HG03108 (cell line): ENCODE measurements at regions not wholly inside any gene's neighbourhood (a gene's known extent, or its start where the extent isn't known, plus 50 kb on each side); places are given as distances from the start of the nearest gene placed in this dataset.

ENCODE experiments used
- ATAC-seq: cut with Tn5 transposase; IDR thresholded peaks from one replicate; pipeline ENCODE4 v1.9.1; 2021; ENCODE audit warnings: moderate library complexity; ENCODE audit not compliant: unreplicated experiment

DNA sequence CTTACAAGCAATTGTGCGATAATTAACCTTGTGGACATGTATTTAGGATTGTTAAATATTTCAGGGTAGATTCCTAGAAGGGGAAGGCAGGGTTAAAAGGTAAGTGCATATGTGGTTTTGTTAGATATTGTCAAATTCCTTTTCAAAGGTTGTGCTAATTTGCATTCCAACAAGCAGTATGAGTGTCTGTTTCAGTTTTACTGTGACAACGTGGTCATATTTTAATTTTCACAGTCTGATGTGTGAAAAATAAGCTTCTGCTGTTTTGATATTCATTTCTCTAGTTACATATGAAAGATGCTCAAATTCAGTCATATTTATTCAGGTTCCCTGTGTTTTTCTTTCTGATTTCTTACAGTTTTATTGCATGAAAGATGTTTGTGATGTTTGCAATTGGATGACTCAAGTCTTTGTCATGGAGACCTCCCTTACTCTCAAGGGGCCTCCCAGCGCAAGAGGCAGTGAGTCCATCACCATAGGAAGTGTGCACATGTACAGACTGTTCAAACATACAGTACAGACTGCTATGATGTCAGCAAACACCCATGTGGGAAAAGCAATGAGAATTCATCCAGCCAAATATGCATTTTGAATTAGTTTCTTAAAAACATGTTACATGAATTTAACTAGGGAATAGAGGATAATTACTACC is 310.8 kb downstream of the GALR1 start:
- no peak for ATAC-seq

DNA sequence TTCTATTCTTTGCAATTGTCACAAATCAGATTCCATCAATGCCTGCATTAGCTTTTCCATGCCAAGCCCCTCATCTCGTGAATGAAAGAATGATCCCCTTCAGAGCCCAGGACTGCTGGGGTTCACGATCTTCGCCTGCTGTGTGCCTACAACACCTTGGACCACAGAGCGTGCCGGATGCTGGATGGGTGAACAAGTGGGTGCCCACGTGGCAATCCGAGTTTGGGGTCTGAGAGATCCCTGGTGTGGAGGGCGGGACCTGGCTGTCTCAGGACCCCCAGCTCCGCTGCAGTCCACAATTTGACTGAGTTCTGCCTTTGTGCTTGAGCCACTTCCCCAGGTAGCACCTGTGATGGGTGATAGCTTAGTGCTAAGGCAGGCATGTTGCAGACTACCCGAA is 317.0 kb downstream of the GALR1 start:
- no peak for ATAC-seq

DNA sequence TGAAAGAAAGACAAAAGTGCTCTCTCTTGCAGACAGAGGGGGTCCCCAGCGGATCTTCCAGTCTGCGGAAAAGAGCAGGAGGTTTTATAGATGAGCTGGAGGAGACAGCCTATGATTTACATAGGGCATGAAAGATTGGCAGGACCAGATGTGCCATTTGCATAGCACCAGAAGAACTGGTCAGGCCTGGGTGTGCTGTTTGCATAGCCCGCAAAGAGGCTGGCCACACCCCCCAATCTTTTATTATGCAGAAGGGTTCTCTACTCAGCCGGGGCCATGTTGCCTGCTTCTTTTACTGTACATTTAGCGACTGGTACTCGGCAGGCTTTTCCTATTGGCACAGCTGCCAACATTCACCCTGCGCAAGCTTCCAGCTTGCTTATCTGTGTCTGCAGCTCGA is 317.6 kb downstream of the GALR1 start:
- no peak for ATAC-seq

DNA sequence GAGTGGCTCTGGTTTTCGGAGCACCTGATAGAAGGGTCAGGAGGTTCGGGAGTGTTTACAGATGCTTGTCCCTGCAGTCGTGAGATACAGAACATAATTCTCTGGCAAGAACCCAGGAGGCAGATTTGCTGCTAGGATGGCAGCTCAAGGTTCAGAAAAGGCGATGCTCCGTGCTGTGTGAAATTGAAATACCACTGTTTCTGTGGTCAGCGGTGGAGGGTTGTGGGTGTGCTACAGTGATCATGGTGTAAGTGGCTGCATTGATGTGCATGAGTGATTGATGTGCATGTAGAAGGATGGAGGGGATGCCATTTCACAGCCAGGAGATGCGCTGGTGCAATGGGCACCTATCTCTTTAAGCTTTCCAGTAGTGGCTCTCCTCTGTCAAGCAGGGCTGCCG is 322.1 kb downstream of the GALR1 start:
- no peak for ATAC-seq

DNA sequence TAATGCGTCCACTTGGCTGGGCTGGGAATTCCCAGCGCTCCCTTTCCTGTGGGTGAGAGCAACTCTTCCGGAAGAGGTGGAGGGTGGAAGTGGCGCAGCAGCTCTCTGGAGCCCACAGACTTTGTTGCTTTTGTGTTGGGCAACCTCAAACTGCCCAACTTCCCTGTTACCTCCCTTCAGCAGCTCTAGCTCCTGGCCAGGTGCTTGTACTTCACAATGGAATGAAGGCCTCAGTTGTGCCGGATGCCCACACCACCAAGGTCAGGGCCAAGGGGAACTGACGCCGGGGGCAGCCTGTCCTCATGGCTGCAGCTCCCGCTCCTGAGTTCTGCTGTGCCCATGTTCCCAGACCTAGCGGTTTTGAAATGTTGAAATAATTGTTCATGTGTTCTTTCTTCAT is 322.9 kb downstream of the GALR1 start:
- no peak for ATAC-seq

DNA sequence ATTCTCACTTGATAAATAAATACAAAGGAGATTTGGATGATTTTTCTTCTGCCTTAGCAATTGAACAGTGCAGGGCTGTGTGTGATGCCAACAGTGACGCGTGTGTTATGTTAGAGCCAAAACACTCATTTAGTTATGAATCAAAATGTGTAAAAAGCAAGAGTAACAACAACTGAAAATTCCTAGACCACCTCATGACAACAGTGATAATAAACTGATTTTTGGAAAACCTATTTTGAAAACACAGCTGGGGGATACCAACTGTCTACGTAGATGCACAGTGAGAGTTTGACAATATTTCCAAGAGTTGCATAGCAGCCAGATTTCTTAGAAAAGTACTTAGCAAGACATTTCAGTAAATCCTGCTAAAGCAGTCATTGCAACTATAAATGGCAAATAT is 323.9 kb downstream of the GALR1 start:
- ATAC-seq = no peak

DNA sequence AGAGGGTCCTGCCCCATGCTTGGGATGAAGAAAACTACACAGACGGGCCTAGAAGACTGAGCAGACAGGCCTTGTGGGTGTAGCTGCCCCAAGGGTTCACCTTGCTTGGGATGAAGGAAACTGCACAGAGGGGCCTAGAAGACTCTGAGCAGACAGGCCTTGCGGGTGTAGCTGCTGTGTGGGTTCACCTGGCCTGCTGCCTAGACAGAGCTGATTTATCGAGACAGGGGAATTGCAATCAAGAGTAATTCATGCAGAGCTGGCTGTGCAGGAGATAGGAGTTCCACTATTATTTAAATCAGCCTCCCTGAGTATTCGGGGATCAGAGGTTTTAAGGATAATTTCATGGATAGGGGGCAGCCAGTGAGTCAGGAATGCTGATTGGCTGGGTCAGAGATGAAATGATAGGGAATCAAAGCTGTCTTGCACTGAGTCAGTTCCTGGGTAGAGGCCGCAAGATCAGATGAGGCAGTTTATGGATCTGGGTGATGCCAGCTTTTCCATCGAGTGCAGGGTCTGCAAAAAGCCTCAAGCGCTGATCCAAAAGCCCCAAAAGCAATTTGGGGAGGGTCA is 341.4 kb downstream of the GALR1 start:
- ATAC-seq = no peak

DNA sequence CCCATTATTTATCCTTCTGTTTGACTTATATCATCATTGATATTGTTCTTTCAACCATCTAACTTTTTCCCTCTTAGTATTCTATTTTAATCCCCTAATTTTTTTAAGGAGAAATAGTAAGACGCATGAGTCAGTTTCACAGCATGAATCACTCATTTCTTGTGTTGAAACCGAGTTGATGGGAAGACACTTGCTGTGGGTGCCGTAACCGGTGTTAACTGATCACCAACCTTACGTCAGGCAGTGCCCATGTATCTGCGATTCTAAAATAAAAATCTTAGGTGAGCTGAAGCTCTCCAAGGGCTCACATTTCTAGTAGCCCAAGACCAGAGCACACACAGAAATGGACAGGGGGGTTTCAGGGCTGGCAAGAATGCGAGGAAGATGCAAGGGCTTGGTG is 348.1 kb downstream of the GALR1 start:
- ATAC-seq = no peak

DNA sequence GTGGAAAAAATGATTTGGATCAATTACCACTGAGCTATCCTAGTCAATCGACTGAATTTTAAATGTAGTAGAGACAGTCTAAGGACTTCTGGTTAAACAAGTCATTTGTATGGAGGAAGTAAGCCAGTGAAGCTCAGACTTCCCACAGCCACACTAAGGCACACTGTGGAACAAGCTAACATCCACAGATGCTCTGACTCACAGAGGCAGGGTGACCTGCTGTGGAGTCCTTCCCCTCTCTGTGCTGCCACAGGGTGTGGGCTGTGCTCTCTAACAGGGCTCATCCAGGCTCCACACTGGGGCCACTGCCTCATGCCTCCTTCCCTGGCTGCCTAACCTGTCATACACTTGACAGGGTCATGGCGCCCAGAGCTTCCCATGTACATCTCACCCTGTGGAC is 351.0 kb downstream of the GALR1 start:
- no peak for ATAC-seq

DNA sequence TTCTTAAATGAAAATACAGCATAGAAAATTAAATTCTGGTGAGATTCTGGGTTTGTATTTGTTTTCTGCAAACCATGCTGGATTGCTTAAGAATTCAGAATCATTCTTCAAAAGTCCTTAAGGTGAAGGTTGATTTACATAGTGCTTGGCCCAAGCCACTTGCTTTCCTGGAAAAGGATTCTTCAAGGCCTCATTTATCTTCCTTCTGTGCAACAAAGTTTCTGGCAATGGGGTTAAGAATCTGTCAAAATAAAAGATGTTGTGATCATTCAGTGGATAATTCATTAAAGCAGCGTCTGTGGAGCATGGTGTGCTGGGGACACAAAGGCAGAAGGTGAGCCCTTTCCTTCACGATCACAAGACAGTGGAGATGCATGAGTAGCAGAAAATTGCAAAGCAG is 351.9 kb downstream of the GALR1 start:
- no peak for ATAC-seq

DNA sequence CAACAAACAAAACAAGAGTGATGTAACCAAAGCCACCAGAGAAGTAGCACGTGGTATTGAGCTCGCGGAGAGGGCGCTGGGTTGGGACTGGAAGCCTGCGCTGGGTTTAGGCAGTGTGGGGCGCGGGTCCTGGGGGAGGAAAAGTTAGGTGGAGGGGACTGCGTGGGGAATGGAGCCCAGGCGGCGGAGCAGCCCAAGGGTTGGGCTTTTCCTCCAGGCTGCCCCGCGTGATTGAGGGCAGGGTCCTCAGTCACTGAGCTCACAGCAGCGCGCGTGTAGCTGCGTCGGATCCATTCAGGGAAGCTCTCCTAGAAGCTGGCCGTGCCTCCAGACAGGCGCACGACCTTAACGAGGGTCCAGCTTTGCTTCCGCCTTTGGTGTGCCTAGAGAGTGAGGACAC is 357.4 kb downstream of the GALR1 start:
- no peak for ATAC-seq

DNA sequence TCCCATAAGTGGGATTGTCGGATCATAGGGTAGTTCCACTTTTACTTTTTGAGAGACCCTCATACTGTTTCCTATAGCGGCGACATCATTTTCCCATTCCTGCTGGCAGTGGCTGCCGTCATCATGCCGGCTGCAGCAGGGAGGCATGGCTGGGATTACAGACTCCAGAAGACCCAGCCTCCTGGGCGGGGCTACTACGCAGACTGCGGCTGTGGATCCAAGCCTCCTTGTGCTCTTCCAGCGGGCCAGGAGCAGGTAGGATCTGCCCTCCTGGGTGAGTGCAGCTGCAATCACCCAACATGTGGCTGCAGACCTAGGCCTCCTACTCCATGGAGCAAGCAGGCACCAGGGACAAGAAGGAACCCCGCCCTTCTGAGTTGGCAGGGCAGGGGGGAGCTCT is 359.2 kb downstream of the GALR1 start:
- ATAC-seq = no peak

DNA sequence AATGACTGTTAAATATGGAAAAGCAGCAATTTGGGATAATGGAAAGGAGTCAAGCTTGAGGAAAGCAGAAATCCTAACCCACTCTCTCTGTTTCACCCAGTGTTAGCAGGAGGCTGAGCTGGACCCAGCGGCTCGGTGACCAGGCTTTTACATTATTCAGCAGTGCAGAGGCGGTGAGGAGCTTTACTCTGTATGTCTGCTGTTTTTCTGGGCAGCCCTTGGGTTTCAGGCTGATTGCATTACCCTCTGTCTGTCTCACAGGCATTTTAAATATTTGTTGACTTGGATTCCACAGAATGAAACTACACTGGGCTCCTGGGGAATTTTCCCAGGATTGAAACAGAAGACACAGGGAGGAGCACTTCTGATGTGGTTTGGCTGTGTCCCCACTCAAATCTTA is 368.0 kb downstream of the GALR1 start:
- no peak for ATAC-seq

DNA sequence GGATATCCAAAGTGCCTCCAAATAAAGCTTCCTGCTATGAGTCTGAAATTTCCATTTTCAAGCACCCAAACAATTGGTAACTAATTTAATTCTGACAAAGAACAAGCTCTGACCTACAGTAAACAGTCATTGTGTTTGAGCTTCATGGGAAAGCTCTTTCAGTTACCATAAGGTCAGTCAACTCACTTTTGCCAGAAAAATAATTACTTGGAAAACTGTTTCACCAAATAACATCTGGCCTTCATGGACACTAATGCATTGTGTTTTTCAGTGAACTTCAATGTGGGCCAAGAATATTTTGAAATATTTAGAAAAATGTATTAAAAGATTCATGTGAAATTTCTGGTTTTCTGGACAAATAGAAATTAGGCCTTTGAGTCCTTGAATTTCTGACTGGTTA is 369.9 kb downstream of the GALR1 start:
- no peak for ATAC-seq

DNA sequence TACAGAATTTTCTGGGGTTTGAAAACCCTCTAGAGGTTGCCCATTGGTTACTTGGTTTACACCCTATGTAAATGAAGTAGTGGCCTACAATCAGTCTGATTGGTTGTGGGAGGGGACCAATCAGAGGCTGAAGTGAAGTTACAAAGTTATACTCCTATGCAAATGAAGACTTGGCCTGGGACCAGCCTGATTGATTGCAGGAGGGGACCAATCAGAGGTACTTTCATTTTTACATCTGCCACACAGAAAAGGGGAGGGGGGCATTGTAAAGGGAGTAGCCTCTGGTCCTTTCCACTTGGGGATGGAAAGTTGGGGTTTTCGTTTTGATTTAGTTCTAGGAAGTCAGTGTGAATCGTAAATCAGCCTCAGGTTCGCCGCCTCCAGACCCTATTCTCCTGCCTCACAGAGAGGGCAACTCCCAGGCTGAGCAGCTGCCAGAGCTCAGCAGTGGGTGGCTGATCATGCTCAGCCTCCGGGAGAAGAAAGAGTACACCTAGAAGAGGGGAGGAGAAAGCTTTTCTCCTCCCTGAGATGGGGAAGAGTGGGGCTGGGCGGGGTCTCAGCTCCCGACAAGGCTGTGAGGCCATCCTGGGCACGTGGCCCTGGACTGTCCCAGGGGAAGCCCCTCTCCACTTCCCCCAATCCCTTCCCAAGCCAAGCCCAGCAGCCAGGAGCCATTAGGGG is 372.5 kb downstream of the GALR1 start:
- no peak for ATAC-seq

DNA sequence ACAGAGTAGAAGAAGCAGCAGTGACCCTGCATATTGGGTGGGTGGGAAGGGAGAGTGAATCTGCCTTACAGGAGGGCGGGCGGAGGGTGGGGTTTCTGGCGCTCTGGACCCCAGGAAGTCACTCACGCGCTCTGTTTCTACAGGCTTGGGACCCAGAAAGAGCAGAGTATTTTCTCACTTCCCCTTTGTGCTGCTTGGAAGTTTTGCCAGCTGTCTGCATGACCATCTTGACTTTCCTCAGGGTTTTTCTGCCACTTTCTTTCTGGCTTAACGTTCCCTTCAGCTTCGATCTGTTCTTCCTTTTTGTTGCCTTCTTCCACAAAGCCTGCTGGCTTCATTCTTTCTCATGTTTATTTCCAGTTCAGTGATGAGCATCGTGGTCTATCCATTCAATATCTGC is 383.1 kb downstream of the GALR1 start:
- ATAC-seq = no peak

DNA sequence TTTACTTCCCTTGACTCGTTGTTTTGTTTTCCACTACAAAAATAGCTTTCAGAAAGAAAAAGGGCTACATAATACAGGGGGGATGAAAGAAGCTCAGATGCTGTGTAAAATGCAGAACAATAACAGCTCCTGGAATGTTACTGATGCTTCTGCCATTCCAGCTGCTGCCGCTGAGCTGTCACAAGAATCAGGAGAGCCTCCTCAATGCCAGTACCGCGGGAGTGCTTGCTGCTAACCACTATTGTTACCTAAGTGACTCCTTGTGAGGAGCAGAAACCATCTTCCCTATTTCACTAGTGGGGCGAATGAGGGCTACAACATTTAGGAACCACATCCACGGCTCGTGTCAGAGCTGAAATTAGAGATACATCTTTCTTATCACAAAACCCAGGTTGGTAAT is 384.8 kb downstream of the GALR1 start:
- ATAC-seq = no peak

DNA sequence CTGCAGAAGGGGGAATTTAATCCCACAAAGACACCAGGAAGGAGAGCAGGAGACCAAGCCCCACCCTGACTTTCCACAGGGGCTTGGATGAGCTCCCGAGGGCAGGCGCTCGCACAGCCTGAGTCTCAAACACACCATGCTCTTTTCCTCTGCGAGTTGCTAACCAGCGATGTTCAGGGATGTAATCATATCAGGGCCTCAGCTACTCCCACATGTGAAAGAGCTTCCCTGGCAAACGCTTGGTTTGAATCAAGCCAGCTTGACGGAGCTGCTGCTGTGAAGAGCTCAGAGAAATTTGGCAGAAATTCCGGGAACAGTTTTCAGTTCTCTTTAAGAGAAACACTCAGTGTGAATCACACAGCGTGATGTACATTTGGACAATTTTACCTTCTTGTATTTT is 385.8 kb downstream of the GALR1 start:
- ATAC-seq = no peak

DNA sequence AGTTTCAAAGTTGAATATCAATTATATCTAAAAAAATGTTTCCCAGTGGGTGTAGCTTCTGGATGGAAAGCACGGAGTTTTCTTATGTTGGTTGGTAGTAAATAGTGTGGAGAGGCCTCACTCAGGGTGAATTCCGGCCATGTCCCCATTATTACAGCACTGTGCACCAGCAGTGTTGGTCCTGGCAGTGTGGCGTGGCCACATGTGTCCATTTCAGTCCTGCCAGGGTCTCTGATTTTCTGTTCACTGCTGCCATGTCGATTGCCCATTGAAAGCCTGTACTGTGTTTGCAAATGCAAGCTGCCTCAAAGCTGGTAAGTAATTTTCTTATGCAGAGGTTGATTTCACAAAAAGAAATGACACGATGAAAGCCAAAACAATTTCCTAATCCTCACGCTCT is 386.2 kb downstream of the GALR1 start:
- ATAC-seq = no peak

DNA sequence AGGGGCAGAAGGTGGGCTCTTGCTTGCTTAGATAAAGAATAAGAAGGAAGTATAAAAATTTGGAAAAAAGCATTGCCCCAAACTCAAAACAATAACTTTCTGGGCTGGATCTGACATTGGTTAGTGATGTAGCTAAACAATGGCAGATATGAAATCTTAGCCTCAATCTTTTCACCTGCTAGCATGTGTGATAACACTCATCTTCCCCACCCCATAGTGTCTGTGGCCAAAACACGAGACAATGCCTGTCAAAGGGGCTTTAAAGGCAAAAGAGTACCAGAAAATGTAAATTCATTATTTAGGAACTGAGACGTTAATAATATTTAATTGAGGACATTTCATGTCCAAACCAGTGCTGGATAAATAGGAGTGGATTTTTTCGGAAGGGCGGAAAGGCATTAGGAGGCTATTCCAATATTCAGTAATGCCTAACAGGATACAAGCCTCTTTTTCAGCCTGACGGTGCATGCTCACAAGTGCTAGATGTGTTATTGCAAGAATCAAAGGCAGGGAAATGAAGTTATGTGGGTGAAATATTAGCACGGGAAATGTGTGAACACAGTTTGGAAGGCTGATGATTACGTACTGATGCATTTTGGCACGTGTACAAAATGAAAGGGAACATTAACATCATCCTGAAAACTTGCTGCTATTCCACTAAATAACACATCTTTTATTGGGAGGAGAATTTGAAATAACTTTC is 395.7 kb downstream of the GALR1 start:
- no peak for ATAC-seq

DNA sequence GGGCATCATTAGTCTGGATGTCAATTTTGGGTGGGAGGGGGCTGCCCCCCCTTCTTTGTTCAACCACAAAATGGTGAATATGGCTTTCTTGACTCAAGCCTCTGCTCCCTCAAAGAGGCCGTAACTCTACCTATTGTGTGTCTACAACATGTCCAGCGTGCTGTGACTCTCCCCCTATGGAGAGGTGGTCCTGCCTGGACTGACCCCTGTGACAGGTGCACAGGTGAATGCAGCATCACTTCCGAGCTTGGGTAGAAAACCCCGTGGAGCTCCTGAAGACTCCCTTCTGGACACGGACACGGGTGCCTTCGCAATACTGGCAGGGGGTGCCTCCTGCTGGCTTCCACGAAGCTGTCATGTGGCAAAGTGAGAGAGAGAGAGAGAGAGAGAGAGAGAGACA is 397.8 kb downstream of the GALR1 start:
- no peak for ATAC-seq

DNA sequence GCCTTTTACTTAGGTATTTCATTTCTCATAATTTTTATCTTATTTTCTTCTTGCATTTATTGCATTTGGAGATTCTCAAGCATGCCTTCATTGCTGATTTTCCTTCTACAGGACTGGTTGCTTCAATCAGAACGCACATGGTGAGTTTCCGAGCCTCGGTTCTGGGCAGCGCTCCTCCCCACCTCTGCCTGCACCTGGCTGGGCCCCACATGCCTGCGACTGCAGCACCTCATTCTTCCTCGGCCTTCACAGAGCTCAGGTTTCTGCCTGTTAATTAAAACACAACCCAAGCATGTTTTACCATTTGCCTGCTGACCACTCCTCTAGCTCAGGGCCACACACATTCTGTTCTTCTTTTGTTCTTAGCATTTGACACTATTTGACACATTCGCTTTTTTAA is 398.8 kb downstream of the GALR1 start:
- no peak for ATAC-seq
